Chondrocyte (in vitro differentiated cells): ENCODE measurements at regions not wholly inside any gene's neighbourhood (a gene's known extent, or its start where the extent isn't known, plus 50 kb on each side); places are given as distances from the start of the nearest gene placed in this dataset.

Experiments used
- DNase-seq: peaks from one replicate; pipeline ENCODE4 v3.0.0; 2021; ENCODE audit warnings: mixed read lengths, low spot score
- H3K27ac Mint-ChIP-seq: one replicate; pipeline ENCODE4 v1.8.0; 2021; ENCODE audit warnings: mild to moderate bottlenecking, moderate library complexity, mixed read lengths; ENCODE audit not compliant: unreplicated experiment
- H3K27me3 Mint-ChIP-seq: 2 replicates; pipeline ENCODE4 v1.8.0; 2021; ENCODE audit warnings: low read depth, mixed read lengths
- H3K36me3 Mint-ChIP-seq: 2 replicates; pipeline ENCODE4 v1.8.0; 2021; ENCODE audit warnings: low read depth, mixed read lengths
- H3K4me1 Mint-ChIP-seq: 2 replicates; pipeline ENCODE4 v1.8.0; 2021; ENCODE audit warnings: low read depth, mild to moderate bottlenecking, mixed read lengths
- H3K4me3 Mint-ChIP-seq: one replicate; pipeline ENCODE4 v1.8.0; 2021; ENCODE audit warnings: mild to moderate bottlenecking, moderate library complexity, mixed read lengths; ENCODE audit not compliant: unreplicated experiment
- H3K9me3 Mint-ChIP-seq: 2 replicates; pipeline ENCODE4 v1.8.0; 2021; ENCODE audit warnings: low read depth, mixed read lengths
- CTCF ChIP-seq: fragments of 200-600 bp; sonication (generic); IDR thresholded peaks from 2 replicates; pipeline ENCODE4 v1.5.0; 2021; ENCODE audit warnings: antibody characterized with exemption, mild to moderate bottlenecking, moderate library complexity

GRCh38 chr12:13628067-13628466, 353.3 kb downstream of the GRIN2B start:
- TF ChIP-seq CTCF, result no peak
- no peak overlapping the region for H3K27ac Mint-ChIP-seq
- peaks cover 5% of the 10 kb centered on the region for H3K27me3 Mint-ChIP-seq
- no peak for DNase-seq
- H3K36me3 Mint-ChIP-seq, result no peaks in the 10 kb centered on the region
- no peaks in the 10 kb centered on the region for H3K4me1 Mint-ChIP-seq
- H3K4me3 Mint-ChIP-seq, result no peak overlapping the region
- no peaks in the 10 kb centered on the region for H3K9me3 Mint-ChIP-seq

- TF ChIP-seq CTCF, result no peak
- Mint-ChIP-seq H3K4me1 (no peaks in the 10 kb centered on the region), H3K4me3 (no peak overlapping the region), H3K36me3 (no peaks in the 10 kb centered on the region), H3K9me3 (no peaks in the 10 kb centered on the region), H3K27me3 (peaks cover 4% of the 10 kb centered on the region), H3K27ac (no peak overlapping the region)
- no peak for DNase-seq
These were observed 353.9 kb downstream of the GRIN2B start for GRCh38 chr12:13627536-13627935.

- H3K36me3 Mint-ChIP-seq, result no peaks in the 10 kb centered on the region
- DNase-seq, result no peak
- H3K27ac Mint-ChIP-seq, result no peak overlapping the region
- H3K4me3 Mint-ChIP-seq, result no peak overlapping the region
- H3K9me3 Mint-ChIP-seq, result no peaks in the 10 kb centered on the region
- no peak for TF ChIP-seq CTCF
- H3K27me3 Mint-ChIP-seq, result peaks cover 1% of the 10 kb centered on the region
- H3K4me1 Mint-ChIP-seq, result no peaks in the 10 kb centered on the region
These were observed 368.1 kb downstream of the GRIN2B start for GRCh38 chr12:13613297-13613696.

- Mint-ChIP-seq H3K27me3 (no peaks in the 10 kb centered on the region), H3K4me3 (no peak overlapping the region), H3K4me1 (no peaks in the 10 kb centered on the region), H3K36me3 (no peaks in the 10 kb centered on the region), H3K27ac (no peak overlapping the region), H3K9me3 (no peaks in the 10 kb centered on the region)
- no peak for DNase-seq
- TF ChIP-seq CTCF, result no peak
These were observed 371.3 kb downstream of the GRIN2B start for GRCh38 chr12:13609894-13610679.

- H3K4me1 Mint-ChIP-seq, result no peaks in the 10 kb centered on the region
- no peaks in the 10 kb centered on the region for H3K27me3 Mint-ChIP-seq
- no peaks in the 10 kb centered on the region for H3K9me3 Mint-ChIP-seq
- H3K36me3 Mint-ChIP-seq, result no peaks in the 10 kb centered on the region
- TF ChIP-seq CTCF, result no peak
- no peak for DNase-seq
- H3K4me3 Mint-ChIP-seq, result no peak overlapping the region
- no peak overlapping the region for H3K27ac Mint-ChIP-seq
These were observed 375.1 kb downstream of the GRIN2B start for GRCh38 chr12:13606290-13606689.
